ENCODE measurements at regions not wholly inside any gene's neighbourhood (a gene's known extent, or its start where the extent isn't known, plus 50 kb on each side); places are given as distances from the start of the nearest gene placed in this dataset.

DNA sequence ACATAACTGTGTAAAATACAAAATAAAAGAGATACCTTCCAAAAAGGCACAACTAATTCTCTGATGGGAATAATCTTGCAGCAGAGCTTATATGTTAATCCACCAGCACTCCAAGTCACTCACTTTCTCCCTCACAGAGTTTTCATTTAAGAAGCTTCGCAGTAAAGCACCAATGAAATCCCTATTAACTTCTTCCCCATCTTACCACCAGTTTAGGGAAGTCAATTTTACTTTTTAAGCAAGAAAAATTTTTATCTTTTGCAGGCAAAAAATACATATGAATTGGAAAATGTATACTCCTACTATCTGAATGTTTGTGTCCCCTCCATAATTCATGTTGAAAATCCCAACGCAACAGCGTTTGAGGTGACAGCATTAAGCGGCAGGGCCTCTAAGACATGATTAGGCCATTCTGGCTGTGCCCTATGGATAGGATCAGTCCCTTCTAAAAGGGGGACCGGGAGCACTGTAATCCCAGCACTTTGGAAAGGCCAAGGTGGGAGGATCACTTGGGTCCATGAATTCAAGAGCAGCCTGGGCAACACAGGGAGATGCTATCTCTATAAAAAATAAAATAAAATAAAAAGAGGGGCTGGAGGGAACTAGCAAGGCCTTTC, 435.8 kb downstream of the SHQ1 start:
- in situ Hi-C loops (cut with HindIII; ENCODE audit: low sequenced_read_pairs) = no loop called here
- H3K4me3 ChIP-seq (ENCODE audit: low read depth, low read length) = no peak overlapping the region
- TF ChIP-seq, protein P1, sequence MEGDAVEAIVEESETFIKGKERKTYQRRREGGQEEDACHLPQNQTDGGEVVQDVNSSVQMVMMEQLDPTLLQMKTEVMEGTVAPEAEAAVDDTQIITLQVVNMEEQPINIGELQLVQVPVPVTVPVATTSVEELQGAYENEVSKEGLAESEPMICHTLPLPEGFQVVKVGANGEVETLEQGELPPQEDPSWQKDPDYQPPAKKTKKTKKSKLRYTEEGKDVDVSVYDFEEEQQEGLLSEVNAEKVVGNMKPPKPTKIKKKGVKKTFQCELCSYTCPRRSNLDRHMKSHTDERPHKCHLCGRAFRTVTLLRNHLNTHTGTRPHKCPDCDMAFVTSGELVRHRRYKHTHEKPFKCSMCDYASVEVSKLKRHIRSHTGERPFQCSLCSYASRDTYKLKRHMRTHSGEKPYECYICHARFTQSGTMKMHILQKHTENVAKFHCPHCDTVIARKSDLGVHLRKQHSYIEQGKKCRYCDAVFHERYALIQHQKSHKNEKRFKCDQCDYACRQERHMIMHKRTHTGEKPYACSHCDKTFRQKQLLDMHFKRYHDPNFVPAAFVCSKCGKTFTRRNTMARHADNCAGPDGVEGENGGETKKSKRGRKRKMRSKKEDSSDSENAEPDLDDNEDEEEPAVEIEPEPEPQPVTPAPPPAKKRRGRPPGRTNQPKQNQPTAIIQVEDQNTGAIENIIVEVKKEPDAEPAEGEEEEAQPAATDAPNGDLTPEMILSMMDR (IDR thresholded peaks at IDR 0.05; ENCODE audit: low read depth, low read length, missing control alignments) = no peak
- DNase-seq (ENCODE audit: low read depth) = no peak

DNA sequence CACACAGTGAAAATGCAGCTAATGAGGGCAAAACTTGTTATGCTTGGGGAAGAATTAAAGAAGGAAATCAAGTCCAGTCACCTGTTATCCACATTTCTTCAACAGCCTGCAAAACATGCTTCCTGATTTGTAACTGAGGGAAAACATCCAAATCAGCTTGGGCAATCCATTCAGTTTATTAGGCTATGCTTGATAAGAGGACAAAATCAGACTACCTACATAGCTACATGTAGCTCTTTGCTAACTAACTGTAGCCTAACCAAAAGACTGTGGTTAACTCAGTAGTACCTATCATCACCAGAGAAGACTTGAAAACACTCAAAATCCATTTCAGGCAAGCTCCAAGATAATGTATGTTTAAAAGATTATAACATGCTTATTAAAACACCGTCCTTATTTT, 436.4 kb downstream of the SHQ1 start:
- no peak for DNase-seq (ENCODE audit: low read depth)
- TF ChIP-seq, protein P1 (IDR thresholded peaks at IDR 0.05; ENCODE audit: low read depth, low read length, missing control alignments) = no peak
- H3K4me3 ChIP-seq (ENCODE audit: low read depth, low read length) = no peak overlapping the region
- in situ Hi-C loops (cut with HindIII; ENCODE audit: low sequenced_read_pairs) = no loop called here

DNA sequence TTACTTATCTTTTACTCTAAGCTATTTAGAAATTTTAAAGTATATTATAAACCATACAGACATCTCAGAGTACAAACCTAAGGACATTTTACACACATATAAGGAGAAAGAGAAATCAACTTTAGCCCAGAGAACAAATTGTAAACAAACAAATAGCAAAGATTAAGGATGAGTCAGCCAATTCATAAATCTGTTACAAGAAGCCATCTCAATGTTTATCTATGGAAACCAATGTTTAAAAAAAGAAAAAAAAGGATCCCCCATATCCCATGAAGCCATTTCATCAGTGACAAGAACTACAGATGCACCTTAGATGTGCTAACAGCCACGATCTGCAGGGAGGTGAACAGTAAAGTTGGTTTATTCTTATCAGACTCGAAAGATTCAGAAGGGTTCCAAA, 437.1 kb downstream of the SHQ1 start:
- H3K4me3 ChIP-seq (ENCODE audit: low read depth, low read length) = no peak overlapping the region
- in situ Hi-C loops (cut with HindIII; ENCODE audit: low sequenced_read_pairs) = no loop called here
- TF ChIP-seq, protein P1 (IDR thresholded peaks at IDR 0.05; ENCODE audit: low read depth, low read length, missing control alignments) = no peak
- DNase-seq (ENCODE audit: low read depth) = no peak

DNA sequence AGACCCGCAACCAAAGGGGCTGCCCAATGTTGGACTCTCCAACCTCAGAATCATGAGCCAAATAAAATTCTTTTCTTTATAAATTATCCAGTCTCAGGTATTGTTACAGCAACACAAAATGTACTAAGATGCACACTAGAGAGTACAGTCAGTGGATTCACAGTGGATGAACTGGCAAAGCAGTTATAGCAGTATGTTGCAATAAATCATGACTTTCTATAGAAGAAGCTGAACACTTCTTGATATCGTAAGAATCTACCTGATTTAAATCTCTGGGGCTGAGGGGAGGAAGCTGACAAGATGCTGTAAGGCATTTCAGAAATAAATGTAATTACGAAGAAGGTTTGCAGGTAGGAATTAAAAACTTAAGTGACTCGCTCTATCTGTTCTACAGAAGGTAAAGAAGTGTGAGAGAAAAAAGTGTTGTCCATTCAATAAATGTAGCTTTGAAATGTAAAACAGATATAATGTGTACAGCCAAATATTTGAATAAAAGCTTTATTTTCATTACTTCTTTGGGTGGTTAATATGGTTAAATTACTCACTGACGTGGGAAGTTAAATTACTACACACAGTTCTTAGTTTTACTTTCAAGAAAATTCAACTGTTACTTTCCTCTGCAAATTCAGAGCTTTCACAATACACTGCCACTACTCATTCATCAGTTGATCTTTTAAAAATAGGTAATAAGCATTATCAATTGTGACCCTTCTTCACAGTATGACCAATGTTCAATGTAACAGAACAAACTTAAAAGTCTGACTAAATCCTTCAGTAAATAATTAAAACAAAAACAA, 439.1 kb downstream of the SHQ1 start:
- TF ChIP-seq, protein P1 (IDR thresholded peaks at IDR 0.05; ENCODE audit: low read depth, low read length, missing control alignments) = no peak
- in situ Hi-C loops (cut with HindIII; ENCODE audit: low sequenced_read_pairs) = no loop called here
- H3K4me3 ChIP-seq (ENCODE audit: low read depth, low read length) = no peak overlapping the region
- no peak for DNase-seq (ENCODE audit: low read depth)

DNA sequence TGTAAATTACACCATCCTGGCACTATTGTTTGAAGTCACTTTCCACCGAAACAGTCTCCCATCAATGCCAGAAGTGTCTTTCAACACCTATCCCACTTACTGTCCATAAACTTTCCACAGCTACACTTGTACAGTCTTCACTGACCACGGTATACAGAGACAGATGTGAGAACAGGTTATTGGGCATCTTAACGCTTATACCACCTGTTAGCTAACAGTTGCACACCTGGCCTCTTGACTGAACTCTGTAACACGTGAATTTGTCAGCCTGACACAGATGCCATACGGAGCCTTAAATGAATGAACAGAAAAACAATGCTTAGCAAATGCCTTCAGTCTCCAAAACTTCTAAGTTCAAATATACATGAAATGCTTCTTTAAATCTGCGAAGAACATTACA, 440.5 kb downstream of the SHQ1 start:
- in situ Hi-C loops (cut with HindIII; ENCODE audit: low sequenced_read_pairs) = no loop called here
- H3K4me3 ChIP-seq (ENCODE audit: low read depth, low read length) = no peak overlapping the region
- DNase-seq (ENCODE audit: low read depth) = no peak
- TF ChIP-seq, protein P1 (IDR thresholded peaks at IDR 0.05; ENCODE audit: low read depth, low read length, missing control alignments) = no peak

DNA sequence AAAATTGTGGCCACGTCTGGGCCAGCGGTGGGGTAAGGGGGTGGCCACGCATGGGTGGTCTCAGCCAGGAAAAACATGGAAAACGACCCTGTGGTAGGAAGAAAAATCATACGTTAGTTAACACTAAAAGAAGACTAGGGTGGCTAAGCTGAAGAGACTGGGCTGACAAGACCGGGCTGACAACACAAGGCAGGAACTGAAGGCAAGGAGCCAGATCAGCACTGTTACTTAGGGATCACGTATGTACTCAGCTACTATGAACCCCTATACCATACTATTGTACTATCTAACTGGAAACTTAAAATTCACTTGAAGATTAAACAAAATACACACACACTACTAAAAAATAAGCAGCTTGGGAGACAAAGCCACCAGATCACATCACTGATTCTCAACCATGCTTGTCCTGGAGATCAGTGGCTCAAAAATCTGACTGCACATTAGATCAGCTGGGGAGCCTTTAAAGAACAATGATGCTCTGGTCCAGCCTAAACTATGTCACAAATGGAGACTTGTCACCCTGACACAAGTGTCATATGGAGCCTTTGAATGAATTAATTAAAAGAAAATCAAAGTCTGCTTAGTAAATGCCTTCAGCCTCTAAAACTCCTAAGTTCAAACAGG, 442.2 kb downstream of the SHQ1 start:
- in situ Hi-C loops (cut with HindIII; ENCODE audit: low sequenced_read_pairs) = no loop called here
- H3K4me3 ChIP-seq (ENCODE audit: low read depth, low read length) = no peak overlapping the region
- no peak for DNase-seq (ENCODE audit: low read depth)
- TF ChIP-seq, protein P1 (IDR thresholded peaks at IDR 0.05; ENCODE audit: low read depth, low read length, missing control alignments) = no peak
